HL-60 (cell line): ENCODE measurements at regions not wholly inside any gene's neighbourhood (a gene's known extent, or its start where the extent isn't known, plus 50 kb on each side); places are given as distances from the start of the nearest gene placed in this dataset.

ENCODE experiments used
- DNase-seq, 2 experiments: peaks; one replicate each; pipeline ENCODE4 v3.0.0-alpha.2; 2010 to 2020; ENCODE audit warnings: low read depth in 1 of 2, low spot score in 1 of 2
- H3K27ac ChIP-seq: fragments of 250-450 bp; sonication (Bioruptor Pico); replicated peaks from 2 replicates; pipeline ENCODE4 v1.5.1; 2020; ENCODE audit warnings: mild to moderate bottlenecking, moderate library complexity
- H3K27me3 ChIP-seq: fragments of 250-450 bp; sonication (Bioruptor Pico); 2 replicates; pipeline ENCODE4 v1.5.1; 2021; ENCODE audit warnings: mild to moderate bottlenecking, moderate library complexity; ENCODE audit not compliant: insufficient read depth, poor library complexity, severe bottlenecking
- H3K4me3 ChIP-seq: replicated peaks from 2 replicates; pipeline ENCODE4 v1.5.1; 2011; ENCODE audit warnings: mild to moderate bottlenecking, control low read depth, low read length; ENCODE audit not compliant: insufficient read depth
- GABPA ChIP-seq: IDR thresholded peaks from 2 replicates; pipeline ENCODE4 v1.6.1; 2012; ENCODE audit warnings: low read depth
- POLR2AphosphoS5 ChIP-seq: IDR thresholded peaks from 2 replicates; pipeline ENCODE4 v1.6.1; 2012; ENCODE audit warnings: low read depth
- SPI1 ChIP-seq: IDR thresholded peaks from 2 replicates; pipeline ENCODE4 v1.6.1; 2012; ENCODE audit warnings: low read depth, mild to moderate bottlenecking, borderline replicate concordance
- TF ChIP-seq, protein P1 (sequence below): IDR thresholded peaks from 2 replicates; pipeline ENCODE4 v1.6.1; 2012; ENCODE audit warnings: low read depth; ENCODE audit not compliant: insufficient replicate concordance
- TF ChIP-seq, protein P2 (sequence below): IDR thresholded peaks from one replicate; pipeline ENCODE4 v1.5.1; 2011; ENCODE audit warnings: low read length, control low read depth, inconsistent platforms; ENCODE audit not compliant: insufficient read depth

DNA sequence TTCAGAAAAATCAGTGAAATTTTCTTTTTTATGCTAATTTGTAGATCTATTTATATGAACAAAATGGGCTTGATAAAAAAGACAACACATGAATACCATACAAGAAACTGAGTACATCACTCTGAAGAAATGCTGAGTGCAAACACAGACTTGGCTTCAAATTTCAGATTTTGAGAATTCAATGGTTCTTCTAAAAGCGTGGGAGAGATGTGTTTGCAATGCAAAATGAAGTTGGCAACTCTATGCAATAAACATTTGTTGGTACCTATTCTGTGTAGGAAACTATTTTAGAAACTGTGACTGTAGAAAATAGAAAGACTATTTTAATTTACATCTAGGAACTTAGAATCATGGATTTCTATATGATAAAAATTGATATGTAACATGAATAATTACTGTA is 1834.1 kb upstream of the CELF4 start:
- Histone ChIP-seq H3K27ac (no peak overlapping the region), H3K27me3 (no peaks in the 10 kb centered on the region), H3K4me3 (no peak overlapping the region)
- TF ChIP-seq, protein P1, sequence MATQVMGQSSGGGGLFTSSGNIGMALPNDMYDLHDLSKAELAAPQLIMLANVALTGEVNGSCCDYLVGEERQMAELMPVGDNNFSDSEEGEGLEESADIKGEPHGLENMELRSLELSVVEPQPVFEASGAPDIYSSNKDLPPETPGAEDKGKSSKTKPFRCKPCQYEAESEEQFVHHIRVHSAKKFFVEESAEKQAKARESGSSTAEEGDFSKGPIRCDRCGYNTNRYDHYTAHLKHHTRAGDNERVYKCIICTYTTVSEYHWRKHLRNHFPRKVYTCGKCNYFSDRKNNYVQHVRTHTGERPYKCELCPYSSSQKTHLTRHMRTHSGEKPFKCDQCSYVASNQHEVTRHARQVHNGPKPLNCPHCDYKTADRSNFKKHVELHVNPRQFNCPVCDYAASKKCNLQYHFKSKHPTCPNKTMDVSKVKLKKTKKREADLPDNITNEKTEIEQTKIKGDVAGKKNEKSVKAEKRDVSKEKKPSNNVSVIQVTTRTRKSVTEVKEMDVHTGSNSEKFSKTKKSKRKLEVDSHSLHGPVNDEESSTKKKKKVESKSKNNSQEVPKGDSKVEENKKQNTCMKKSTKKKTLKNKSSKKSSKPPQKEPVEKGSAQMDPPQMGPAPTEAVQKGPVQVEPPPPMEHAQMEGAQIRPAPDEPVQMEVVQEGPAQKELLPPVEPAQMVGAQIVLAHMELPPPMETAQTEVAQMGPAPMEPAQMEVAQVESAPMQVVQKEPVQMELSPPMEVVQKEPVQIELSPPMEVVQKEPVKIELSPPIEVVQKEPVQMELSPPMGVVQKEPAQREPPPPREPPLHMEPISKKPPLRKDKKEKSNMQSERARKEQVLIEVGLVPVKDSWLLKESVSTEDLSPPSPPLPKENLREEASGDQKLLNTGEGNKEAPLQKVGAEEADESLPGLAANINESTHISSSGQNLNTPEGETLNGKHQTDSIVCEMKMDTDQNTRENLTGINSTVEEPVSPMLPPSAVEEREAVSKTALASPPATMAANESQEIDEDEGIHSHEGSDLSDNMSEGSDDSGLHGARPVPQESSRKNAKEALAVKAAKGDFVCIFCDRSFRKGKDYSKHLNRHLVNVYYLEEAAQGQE, result no peak
- TF ChIP-seq, protein P2, sequence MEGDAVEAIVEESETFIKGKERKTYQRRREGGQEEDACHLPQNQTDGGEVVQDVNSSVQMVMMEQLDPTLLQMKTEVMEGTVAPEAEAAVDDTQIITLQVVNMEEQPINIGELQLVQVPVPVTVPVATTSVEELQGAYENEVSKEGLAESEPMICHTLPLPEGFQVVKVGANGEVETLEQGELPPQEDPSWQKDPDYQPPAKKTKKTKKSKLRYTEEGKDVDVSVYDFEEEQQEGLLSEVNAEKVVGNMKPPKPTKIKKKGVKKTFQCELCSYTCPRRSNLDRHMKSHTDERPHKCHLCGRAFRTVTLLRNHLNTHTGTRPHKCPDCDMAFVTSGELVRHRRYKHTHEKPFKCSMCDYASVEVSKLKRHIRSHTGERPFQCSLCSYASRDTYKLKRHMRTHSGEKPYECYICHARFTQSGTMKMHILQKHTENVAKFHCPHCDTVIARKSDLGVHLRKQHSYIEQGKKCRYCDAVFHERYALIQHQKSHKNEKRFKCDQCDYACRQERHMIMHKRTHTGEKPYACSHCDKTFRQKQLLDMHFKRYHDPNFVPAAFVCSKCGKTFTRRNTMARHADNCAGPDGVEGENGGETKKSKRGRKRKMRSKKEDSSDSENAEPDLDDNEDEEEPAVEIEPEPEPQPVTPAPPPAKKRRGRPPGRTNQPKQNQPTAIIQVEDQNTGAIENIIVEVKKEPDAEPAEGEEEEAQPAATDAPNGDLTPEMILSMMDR, result no peak
- TF ChIP-seq SPI1 (no peak), GABPA (no peak), POLR2AphosphoS5 (no peak)
- no peak for DNase-seq

DNA sequence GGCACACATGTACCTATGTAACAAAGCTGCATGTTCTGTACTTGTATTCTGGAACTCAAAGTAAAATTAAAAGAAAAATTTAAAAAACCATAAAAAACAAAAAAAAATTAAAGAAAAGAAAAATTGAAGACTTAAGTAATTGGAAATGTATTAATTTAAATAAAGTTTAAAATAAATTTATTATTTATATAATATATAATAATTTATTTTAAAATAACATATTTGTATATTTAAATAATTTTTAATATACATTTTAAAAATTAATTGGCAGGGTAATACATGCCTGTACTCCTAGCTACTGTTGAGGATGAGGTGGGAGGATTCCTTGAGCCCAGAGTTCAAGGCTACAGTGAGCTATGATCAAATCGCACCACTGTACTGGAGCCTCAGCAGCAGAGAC is 1830.6 kb upstream of the CELF4 start:
- no peak for DNase-seq
- TF ChIP-seq POLR2AphosphoS5 (no peak), SPI1 (no peak), GABPA (no peak)
- TF ChIP-seq, protein P1, result no peak
- TF ChIP-seq, protein P2, result no peak
- Histone ChIP-seq H3K27me3 (no peaks in the 10 kb centered on the region), H3K27ac (no peak overlapping the region), H3K4me3 (no peak overlapping the region)

DNA sequence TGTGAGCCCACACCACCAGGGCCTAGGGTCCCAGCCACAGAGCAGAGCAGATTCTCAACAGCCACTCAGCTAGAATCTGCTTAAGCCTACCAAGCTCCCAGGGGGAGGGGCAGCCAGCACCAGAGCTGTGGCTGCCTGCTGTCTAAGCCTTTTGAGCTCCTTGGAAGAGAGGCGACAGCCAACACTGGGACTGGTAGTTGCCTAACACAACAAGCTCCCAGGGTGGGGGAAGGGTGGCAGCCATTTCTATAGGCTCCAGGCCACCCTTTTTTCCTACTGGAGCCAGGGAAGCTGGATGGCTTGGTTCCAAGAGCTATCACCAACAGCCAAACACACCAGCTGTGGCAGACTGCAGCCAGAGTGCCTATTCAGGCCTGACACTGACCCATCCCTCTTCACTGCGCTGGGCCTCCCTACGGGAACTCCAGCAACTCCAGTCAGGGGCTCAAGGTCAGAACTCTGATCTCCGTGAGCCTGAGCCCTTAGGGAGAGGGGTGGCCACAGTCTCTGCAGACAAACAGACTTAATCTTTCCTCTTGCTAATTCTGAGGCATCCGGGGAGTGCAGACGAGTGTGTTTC is 1824.3 kb upstream of the CELF4 start:
- TF ChIP-seq POLR2AphosphoS5 (no peak), SPI1 (no peak), GABPA (no peak)
- TF ChIP-seq, protein P1, result no peak
- TF ChIP-seq, protein P2, result no peak
- no peak for DNase-seq
- Histone ChIP-seq H3K27me3 (no peaks in the 10 kb centered on the region), H3K4me3 (no peak overlapping the region), H3K27ac (no peak overlapping the region)
